Keratinocyte (primary cell): ENCODE measurements at regions not wholly inside any gene's neighbourhood (a gene's known extent, or its start where the extent isn't known, plus 50 kb on each side); places are given as distances from the start of the nearest gene placed in this dataset.

Source experiments
- CTCF ChIP-seq, 3 experiments: IDR thresholded peaks in 1 of 3; conservative IDR thresholded peaks in 1 of 3; optimal IDR thresholded peaks in 1 of 3; 2 replicates in 2 of 3; 3 replicates in 1 of 3; pipeline versions ENCODE3 to v1.5.1; 2011; ENCODE audit warnings: low read length in 3 of 3, mild to moderate bottlenecking in 3 of 3, moderate library complexity in 2 of 3, control low read depth in 1 of 3, inconsistent platforms in 1 of 3; ENCODE audit not compliant: insufficient read depth in 2 of 3; ENCODE audit errors: extremely low read depth in 1 of 3
- EZH2 ChIP-seq: IDR thresholded peaks from one replicate; pipeline ENCODE4 v1.6.1; 2012; ENCODE audit warnings: inconsistent platforms, mild to moderate bottlenecking, low read length, moderate library complexity

GRCh38 chr3:117761703-117762620 lies 1052.4 kb downstream of the TUSC7 start:
- TF ChIP-seq CTCF (optimal IDR thresholded peaks at IDR 0.05 in 1 of 3, IDR thresholded peaks at IDR 0.05 in 1 of 3, conservative IDR thresholded peaks at IDR 0.05 in 1 of 3; ENCODE audit: extremely low read depth in 1 of 3, insufficient read depth in 2 of 3, low read length in 3 of 3) = no peak
- TF ChIP-seq EZH2 = no peak
